Endothelial cell of umbilical vein (primary cell): ENCODE measurements at regions not wholly inside any gene's neighbourhood (a gene's known extent, or its start where the extent isn't known, plus 50 kb on each side); places are given as distances from the start of the nearest gene placed in this dataset.

Source experiments
- CTCF ChIP-seq, 2 donors: IDR thresholded peaks; 1 replicate in 1 of 2; 2 replicates in 1 of 2; pipeline ENCODE4 v1.5.1; 2011; ENCODE audit warnings: low read length in 2 of 2, mild to moderate bottlenecking in 2 of 2, moderate library complexity in 2 of 2, control low read depth in 1 of 2, inconsistent platforms in 1 of 2, low read depth in 1 of 2; ENCODE audit not compliant: insufficient read depth in 1 of 2; ENCODE audit errors: extremely low read depth in 1 of 2
- MAX ChIP-seq: IDR thresholded peaks from 2 replicates; pipeline ENCODE4 v1.6.1; 2011; ENCODE audit not compliant: insufficient read depth, insufficient read length
- POLR2AphosphoS5 ChIP-seq: IDR thresholded peaks from 2 replicates; pipeline ENCODE4 v1.6.1; 2012; ENCODE audit warnings: low read depth, mild to moderate bottlenecking, control low read depth, low read length, moderate library complexity; ENCODE audit not compliant: insufficient read depth

GRCh38 chr3:63042833-63043232 lies 167.6 kb upstream of the CADPS start:
- TF ChIP-seq POLR2AphosphoS5, result no peak
- no peak for TF ChIP-seq MAX
- TF ChIP-seq CTCF (IDR thresholded peaks at IDR 0.05; ENCODE audit: extremely low read depth in 1 of 2, insufficient read depth in 1 of 2, low read depth in 1 of 2, low read length in 2 of 2), result no peak
